ENCODE measurements at regions not wholly inside any gene's neighbourhood (a gene's known extent, or its start where the extent isn't known, plus 50 kb on each side); places are given as distances from the start of the nearest gene placed in this dataset.
A peak's percentile ranks its signal among the peaks of the same experiment; 100 is the strongest.
"Not testable (repeated sequence)": the region's sequence is repeated elsewhere in the genome, so short reads cannot be mapped to it uniquely, and the experiment has no call there.

DNA sequence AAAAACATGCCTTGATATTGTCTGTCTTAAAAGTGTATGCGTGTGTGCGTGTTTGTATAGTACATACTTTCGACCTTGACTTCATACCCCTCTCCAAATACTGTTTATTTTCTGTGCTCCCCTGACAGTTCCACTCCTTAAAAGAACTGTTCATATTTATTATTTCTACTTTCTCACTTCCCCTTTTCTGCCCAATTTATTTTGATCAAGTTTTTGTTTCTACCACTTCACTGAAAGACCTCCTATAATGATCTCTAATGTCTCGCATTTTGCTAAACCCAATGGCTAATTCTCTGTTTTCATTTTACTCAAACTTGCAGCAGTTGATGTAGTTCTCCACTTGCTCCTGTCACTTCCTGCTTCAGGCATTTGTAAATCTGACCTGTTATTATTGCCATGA lies 426.1 kb upstream of the KLF12 start:
- no peak for DNase-seq

DNA sequence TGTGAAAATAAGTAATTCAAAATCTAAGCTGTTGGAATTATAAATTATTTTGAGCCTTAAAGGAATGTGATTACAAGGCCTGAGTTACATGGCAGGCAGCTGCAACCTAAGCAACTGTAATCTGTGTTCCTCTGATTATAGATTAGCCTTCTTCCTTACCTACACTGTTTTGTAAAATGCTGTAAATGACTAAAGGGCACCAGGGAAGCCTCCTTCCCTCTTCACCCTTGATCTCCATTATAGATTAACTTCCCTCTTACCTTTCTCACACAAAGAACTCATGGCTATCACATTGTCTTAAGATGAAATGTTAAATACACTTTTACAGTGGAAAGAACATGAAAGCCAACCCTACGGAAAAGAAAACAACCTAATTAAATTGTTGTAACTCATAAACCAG lies 423.7 kb upstream of the KLF12 start:
- no peak for DNase-seq

DNA sequence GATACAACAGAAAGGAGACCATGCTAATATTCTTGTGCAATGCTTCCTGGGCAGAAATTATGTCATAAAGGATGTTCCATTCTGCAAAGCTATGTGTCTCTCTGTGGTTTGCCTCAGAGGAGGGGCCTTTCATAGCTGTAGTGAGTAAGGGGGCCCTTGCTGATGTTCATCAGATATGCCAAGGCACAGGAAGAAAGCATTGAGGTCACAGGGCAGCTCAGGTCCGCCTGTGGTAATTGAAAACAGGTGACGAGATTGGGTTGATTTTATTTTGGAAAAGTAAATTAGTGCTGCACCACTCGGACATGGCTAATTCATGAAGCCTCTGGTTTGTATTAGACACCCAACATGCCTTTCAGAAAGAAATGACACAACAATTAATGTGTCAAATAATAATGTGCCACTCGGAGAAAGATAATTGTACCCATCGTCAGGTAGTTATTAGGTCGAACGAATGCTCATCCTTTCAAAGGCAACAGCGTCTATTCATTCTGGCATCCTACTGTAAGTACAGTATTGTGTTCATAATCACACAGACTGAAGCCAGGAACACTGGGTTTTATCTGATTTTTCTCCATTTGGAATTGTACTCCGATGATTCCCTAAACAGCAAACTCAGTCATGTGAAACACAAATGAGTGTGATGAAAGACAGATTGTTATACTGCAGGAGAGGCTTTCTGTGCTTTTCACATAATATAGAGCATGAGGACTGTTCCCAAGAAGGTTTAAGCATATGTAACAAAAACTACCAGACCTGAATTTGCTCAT lies 421.6 kb upstream of the KLF12 start:
- DNase-seq = peak; percentile 74

DNA sequence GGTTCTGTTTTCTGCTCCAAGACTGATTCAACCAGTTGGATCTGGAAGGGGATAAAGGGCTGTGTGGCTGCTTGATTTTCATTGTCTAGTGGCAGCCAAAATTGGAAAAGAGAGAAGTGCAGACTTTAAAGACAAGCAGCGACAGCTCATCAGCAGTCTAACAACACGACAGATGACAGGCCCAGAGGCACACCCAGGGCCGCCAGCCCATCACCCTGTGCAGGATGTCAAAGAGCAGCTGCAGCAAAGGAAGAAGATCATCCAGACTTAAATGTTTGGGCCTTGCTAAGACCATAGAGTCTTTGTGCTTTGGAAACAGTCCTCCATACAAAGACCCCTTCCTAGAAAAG lies 421.0 kb upstream of the KLF12 start:
- peak; percentile 60 for DNase-seq

DNA sequence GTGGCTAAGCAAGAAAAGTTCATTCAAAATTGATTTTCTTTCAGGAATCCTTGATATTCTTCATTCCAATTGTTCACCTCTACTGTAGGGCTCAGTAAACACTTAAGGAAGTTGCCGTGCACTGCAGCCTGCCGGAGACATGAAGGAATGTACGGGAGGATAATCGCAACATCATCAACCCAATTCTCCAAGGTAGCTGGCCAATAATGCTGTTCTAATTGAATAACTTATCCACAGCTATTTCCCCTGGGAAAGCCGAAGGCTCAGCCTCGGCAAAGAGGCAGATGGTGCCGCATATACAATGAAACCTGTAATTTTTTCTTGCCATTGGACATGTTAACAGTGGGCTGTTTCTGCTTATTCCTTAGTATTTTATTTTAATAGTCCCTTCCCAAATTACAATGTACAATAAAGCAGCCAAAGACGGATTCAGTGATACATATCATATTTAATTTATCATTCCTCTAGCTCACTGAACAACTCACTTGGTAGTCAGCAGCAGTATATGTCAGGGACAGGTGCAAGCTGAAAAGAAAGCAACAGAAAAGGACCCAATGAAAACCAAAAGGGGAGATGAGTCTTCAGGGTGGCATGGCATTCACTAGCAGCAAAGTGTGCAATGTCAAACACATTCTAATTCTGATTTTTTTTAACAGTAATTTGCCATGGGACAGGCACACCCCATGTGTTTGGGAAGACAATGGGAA lies 420.5 kb upstream of the KLF12 start:
- DNase-seq = peak; percentile 91

DNA sequence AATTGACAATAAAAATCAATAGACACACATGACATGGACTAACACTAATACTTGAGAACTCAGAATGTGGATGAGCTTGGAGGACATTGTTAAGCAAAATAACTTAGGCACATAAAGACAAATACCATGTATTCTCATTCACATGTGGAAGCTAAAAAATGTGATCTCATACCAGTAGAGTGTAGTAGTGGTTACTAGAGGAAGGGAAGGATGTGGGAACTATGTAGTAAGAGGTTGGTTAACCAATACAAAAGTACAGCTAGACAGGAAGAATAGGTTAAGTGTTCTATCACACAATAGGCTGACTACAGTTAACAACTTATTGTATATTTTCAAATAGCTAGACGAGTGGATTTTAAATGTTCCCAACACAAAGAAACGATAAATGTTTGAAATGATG lies 415.8 kb upstream of the KLF12 start:
- DNase-seq = no peak

DNA sequence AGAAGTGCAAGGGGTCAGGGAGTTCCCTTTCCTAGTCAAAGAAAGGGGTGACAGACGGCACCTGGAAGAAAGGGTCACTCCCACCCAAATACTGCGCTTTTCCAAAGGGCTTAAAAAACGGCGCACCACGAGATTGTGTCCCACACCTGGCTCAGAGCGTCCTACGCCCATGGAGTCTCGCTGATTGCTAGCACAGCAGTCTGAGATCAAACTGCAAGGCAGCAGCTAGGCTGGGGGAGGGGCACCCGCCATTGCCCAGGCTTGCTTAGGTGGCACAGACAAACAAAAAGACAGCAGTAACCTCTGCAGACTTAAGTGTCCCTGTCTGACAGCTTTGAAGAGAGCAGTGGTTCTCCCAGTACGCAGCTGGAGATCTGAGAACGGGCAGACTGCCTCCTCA lies 402.4 kb upstream of the KLF12 start:
- DNase-seq = not testable (repeated sequence)

DNA sequence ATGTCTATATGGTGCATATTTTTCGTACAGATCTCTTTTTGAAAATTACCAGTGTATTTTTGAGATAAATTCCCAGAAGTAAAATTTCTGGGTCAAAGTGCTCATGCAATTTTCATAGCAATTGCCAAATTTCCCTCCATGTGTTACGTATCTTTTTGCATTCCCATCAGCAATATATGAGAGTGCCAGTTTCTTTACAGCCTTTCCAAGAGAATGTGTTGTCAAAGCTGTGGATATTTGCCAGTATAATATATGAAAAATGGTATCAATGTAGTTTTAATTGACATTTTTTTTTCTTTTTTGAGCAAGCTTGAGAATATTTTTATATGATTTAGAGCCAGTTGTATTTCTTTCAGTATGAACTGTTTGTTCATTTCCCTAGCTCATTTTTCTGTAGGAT lies 399.0 kb upstream of the KLF12 start:
- no peak for DNase-seq

DNA sequence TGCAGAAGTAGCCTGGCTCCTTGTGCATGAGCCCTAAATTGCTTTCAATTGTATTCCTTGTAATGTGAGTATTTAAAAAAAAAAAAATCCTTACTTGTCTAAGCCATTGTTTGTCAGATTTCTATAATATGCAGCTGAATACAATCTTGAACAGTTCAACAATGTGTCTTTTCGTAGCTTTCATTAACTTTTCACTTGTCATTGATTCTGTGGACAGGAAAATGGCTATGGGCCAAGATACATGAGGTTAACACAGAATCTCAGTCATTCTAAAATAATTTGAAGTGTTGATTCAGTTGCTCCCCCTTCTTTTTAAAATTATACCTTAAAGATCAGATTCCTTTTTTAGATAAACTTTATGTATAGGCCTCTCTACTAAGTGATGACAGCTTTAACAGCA lies 395.8 kb upstream of the KLF12 start:
- DNase-seq = no peak

DNA sequence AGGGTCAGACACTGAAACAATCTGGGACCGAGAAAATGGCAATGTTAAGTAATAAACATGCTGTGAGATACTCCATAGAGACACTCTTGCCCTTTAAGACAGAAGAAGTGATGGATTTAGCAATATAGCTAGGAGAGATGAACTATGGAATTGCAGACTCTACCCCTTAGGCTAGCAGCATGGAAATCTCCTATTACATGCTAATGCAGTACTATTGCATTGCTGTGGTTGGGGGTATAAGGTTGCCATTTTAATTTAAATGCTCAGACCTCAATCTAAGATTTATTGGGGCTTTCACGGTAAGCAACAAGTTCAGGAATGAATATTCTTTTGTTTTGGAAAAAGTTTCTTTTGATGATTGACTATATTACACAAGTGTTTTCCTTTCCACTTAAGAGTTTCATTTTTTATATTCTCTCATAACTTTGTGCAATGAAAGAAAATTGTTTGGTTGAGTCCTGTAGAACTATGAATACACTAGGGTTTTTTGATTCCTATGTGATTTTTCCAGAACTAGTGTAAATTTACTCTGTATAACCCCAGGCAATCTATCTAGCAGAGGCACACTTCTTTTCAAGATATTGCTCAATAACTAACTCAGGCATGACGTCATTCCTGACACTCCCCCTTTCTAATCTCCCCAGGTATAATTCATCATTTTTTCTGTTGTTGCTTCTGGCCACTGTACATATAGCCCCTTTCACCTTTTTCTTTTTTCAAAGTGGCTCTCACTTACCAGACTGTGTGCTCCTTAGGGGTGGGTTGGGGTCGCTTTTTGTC lies 394.7 kb upstream of the KLF12 start:
- no peak for DNase-seq

DNA sequence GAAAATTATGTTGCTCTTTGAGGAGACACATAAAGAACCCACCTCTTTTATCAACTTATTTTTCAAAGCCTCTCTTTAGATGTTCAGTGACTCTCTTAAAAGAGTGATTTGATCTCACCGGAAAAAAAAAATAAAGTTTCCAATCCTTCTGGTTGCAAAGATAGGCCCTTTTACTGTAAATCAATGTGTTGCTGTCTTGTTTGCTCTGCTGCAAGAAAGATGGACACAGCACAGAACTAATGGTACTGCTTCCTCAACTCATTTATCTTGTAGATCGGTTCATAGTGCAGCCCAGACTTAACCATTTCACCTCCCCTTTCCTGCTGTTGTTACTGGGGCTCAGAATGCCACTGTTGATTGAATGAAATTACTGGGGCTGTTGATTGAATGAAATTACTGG lies 388.9 kb upstream of the KLF12 start:
- DNase-seq = no peak

DNA sequence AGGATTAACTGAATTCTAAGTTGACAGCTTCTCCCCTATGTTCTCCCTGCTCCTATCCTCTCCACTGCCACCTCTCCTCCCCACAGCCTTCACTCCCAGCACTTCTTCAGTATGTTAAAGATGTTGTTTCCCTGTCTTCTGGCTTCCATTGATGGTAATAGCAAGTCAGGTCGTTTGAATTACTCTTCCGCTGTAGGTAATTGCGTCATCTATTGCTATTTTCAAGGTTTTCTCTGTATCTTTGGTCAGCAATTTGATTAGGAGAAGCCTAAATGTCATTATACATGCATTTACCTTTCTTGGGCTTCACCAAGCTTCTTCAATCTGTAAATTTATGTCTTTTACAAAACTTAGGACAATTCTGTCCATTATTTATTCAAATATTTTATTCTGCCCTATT lies 377.3 kb upstream of the KLF12 start:
- DNase-seq = no peak

DNA sequence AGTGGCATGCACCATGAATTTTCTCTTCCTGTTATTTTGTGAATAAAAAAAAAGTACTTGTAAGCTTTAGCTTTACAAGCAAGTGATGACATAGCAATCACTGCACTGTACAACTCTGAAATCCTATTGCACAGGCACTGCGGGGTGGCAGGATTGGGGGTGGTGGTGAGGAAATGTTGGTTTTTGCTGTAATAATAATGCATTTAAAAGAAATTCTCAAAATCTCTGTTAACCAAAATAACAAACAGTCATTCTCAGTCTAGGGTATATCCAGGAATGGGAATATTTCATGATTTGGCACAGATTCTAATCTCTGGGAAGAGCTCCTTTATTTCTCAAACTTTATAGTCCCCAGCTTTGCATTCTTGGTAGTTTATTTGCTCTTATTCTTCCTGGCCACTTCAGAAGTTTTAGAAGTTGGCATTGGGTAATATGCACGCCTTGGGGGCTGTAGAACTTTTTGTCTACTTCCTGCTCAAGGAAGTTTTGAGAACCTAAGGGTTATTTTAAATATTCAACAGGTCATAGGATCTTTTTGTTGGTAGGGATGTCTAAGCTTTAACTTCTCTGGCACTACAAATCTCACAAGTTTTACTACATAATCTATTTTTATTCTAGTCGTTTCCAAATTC lies 353.0 kb upstream of the KLF12 start:
- no peak for DNase-seq

DNA sequence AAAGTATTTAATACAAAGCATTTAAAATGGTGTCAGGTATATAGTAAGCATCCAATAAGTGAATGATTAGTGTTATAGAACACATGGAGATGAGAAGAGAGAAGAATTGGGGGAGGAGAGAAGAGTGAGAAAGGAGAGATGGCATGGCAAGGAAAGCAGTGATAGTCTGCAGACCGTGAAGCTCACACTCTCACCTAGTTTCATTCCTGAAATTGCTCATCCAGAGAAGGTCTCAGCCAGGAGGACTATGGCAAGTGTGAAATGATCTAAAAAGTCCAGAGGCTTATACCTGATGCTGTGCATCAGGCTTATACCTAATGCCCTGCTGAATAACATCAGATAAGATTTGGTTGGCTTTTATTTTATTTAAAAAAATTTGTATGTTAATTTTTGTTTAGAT lies 351.6 kb upstream of the KLF12 start:
- no peak for DNase-seq

DNA sequence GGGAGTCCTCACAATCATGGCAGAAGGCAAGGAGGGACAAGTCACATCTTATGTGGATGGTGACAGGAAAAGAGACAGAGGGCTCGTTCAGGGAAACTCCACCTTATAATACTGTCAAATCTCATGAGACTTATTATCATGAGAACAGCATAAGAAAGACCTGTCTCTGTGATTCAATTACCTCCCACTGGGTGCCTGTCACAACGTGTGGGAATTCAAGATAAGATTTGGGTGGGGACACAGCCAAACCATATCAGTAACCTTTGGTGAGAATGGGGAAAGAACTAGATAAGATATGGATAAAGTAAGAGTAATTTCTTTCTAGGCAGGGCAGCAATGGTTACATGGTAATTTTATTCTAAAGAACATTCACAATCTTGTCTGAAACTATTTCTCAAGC lies 344.9 kb upstream of the KLF12 start:
- no peak for DNase-seq

DNA sequence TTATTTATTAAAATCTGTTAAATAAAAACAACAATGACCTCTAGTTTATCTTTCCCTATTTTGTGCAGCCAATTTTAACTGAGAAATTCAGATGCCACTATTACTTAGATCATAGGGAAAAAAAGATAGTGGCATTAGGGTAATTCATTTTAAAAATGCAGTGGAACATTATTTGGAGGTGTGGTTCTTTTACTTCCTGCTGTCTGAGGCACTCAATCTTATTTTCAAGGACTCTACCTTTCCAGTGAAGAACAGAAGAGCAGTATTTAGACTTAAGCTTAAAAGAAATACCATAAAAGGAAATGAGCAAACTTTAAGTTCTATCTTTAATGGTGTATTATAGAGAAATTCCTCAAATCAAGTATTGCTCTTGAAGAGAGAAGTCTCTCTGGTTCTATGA lies 342.6 kb upstream of the KLF12 start:
- no peak for DNase-seq

DNA sequence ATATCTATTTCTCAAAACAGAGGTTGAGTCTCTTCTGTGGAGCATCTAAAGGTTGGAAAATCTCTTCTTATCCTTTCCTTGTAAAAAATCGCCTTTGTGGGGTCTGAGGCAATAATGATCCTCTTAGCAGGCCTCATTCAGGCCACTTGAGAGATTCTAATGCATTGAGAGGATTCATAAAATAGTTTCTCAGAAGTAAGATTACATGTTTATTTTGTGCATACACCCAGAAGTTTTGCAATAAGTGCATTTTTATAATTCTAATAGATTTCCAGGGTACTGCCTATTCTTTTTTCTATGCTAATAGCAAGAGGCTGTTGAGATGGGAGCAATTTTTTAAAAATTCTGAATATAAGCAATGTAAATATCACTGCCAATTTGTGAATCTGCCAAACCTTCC lies 342.2 kb upstream of the KLF12 start:
- no peak for DNase-seq

DNA sequence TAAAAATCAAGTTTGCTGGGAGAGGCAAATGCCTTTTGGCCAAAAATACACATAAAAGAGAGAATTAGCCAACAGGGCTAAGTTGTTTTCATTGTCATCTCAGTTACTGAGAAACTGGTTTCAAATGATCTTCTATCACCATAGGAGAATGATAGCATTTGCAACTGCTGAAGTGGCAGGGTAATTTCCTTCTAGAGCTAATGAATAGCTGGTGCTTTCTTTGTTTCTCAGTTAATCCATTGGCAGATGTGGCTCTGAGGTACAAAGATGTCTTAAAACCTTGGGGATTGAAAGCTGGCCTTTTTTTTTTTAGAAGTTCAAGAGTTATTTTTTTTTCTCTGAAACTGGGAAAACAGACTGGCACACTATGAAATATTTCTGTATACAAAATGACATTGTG lies 332.7 kb upstream of the KLF12 start:
- peak; percentile 48 for DNase-seq

DNA sequence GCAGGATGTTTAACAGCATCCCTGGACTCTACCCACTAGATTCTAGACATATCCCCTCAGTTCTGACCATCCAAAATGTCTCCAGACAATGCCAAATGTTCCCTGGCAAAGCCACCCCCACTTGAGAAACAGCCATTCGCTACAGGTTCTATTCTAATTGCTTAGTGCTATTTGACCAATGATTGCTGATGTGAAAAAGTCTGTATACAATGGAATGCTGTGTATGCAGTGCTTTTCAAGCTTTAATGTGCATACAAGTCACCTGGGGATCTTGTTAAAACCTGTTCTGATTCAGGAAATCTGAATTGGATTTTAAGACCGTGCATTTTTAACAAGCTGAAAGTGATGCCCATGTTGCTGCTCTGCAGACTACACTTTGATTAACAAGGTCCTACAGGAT lies 331.8 kb upstream of the KLF12 start:
- DNase-seq = no peak

DNA sequence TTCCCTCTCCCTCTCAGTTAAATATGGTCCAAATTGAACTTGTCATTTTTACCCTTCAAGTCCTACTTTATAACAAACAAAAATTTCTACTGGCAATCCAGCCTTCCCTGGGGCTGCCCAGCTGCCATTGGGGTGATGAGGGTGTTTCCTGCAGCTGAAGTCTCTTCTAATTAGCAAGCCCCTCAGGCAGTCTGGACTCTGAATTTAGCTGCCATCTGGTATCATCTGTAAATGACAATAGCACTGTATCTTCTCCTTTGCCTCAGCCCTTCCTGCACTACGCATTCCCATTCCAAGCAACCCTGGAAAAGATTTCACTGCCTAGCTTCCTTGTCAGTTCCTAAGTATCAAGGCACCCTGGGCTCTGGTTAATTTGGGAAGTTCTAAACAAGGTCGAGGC lies 331.1 kb upstream of the KLF12 start:
- DNase-seq = peak; percentile 57

DNA sequence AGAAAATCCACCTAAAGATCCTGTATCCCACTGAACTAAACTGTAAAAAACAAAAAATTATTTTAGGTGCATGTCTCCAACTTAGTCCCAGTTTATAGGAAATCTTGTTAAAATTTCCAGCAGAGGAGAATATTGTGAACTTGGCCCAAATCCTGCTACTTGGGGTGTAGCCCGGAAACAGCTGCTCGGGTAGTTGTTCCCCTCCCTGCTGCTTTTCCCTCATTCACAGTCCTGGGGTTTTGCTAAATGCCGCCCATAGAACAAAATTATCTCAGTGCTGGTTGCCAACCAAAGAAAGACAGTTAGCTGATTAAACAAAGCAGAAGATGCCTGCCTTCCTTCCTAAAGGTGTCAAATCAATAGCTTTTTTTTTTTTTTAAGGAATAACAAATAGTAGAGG lies 330.5 kb upstream of the KLF12 start:
- no peak for DNase-seq

DNA sequence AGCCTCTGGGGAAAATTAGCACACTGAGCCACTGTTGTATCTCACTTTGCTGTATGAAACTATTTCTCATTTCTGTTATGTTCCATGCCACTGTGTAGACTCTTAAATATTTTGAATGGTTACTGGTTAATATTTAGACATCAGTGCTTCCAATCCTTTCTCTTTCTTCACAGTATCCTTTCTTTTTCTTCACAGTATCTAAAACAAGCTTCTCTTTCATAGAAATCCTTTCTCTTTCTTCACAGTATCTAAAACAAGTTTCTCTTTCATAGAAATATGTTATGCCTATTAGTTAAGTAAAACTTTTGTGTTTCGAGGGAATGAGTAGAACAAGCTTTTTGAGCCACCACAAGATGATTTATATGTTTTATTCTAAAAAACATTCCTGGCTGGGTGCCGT lies 326.8 kb upstream of the KLF12 start:
- DNase-seq = no peak

DNA sequence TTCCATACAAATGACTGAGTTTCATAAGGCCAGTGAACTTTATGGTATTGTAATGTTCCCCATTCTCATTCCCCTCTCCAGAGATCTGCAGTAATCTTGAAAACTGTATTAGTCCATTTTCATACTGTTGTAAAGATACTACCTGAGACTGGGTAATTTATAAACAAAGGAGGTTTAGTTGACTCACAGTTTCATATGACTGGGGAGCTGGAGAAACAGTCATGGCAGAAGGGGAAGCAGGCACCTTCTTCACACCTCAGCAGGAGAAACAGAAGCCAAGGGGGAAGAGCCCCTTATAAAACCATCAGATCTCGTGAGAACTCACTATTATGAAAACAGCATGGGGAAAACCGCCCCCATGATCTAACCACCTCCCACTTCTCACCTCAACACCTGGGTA lies 318.7 kb upstream of the KLF12 start:
- no peak for DNase-seq

DNA sequence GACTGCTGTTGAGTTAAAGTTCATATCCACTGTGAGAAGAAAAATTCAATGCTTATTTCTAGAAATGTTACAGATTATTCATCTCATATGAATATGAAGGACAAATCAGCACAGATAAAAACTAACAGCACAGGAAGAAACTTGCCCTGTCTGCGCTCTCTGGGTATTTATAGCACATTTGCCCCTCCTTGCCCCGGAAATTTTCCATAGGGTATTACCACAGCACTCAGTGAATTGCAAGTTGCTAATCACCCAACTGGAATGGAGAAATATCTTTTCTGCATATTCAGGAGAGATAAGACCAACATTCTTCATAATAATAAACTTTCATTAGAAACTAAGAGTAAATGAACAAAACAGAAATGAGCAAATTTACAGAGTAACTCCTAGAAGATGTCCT lies 318.0 kb upstream of the KLF12 start:
- DNase-seq = no peak

All from NCI-H2171 treated with DMSO at 0.1 percent for 48 hours (cell line).